ENCODE measurements at regions not wholly inside any gene's neighbourhood (a gene's known extent, or its start where the extent isn't known, plus 50 kb on each side); places are given as distances from the start of the nearest gene placed in this dataset.

DNA sequence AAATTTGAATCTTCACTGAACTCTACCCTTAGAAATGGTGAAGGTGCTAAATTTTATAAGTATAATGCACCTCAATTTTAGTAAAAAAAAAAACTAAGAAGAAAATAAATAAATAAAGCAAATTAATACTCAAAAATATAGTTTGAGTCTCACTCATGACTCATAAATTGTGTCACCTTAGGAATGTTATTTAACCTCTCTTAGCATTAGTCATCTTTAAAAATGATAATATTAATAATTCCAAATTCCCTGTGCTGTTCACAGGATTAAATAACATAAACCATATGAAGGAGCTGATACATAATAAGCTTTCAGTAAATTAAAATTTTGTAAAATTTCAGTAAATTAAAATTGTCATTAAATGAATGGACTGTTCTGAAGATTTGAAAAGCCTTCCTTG lies 339.8 kb upstream of the RGMB start:
- H3K27ac Mint-ChIP-seq (ENCODE audit: low read depth, unreplicated experiment): no peak overlapping the region
- no peaks in the 10 kb centered on the region for H3K9me3 Mint-ChIP-seq (ENCODE audit: unreplicated experiment)
- ChIA-PET CTCF (no interaction called here), POLR2A (interaction anchor here (0.7 kb wide), 1 partner anchor 1412 kb away, joined by 3 read pairs; no protein-coding TSS in a partner anchor)
- TF ChIP-seq, protein P1, sequence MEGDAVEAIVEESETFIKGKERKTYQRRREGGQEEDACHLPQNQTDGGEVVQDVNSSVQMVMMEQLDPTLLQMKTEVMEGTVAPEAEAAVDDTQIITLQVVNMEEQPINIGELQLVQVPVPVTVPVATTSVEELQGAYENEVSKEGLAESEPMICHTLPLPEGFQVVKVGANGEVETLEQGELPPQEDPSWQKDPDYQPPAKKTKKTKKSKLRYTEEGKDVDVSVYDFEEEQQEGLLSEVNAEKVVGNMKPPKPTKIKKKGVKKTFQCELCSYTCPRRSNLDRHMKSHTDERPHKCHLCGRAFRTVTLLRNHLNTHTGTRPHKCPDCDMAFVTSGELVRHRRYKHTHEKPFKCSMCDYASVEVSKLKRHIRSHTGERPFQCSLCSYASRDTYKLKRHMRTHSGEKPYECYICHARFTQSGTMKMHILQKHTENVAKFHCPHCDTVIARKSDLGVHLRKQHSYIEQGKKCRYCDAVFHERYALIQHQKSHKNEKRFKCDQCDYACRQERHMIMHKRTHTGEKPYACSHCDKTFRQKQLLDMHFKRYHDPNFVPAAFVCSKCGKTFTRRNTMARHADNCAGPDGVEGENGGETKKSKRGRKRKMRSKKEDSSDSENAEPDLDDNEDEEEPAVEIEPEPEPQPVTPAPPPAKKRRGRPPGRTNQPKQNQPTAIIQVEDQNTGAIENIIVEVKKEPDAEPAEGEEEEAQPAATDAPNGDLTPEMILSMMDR (IDR thresholded peaks at IDR 0.05; ENCODE audit: unreplicated experiment): no peak
- no peaks in the 10 kb centered on the region for H3K36me3 Mint-ChIP-seq (ENCODE audit: insufficient read depth, unreplicated experiment)
- H3K4me1 Mint-ChIP-seq (ENCODE audit: insufficient read depth, unreplicated experiment): peaks cover 7% of the 10 kb centered on the region
- H3K27me3 Mint-ChIP-seq (ENCODE audit: insufficient read depth, unreplicated experiment): no peaks in the 10 kb centered on the region
- H3K4me3 Mint-ChIP-seq (ENCODE audit: unreplicated experiment): no peak overlapping the region
- no TSS peak for BruUV-seq (replicated peaks)
- no peak for DNase-seq (ENCODE audit: unreplicated experiment)
- intact Hi-C loops (cut with micrococcal nuclease): no loop called here

DNA sequence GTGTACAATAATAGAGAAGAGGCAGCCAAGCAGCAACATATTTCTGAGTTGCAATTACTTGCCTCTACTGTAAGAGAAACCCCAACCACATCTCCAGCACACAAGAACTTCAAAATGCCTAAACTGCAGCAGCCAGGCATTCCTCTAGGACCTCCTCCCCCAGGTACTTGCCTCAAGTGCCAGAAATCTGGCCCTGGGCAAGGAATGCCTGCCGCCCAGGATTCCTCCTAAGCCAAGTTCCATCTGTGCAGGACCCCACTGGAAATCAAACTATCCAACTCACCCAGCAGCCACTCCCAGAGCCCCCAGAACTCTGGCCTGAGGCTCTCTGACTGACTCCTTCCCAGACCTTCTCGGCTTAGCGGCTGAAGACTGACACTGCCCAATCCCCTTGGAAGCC lies 336.8 kb upstream of the RGMB start:
- intact Hi-C loops (cut with micrococcal nuclease): no loop called here
- no peak overlapping the region for H3K4me3 Mint-ChIP-seq (ENCODE audit: unreplicated experiment)
- no peaks in the 10 kb centered on the region for H3K4me1 Mint-ChIP-seq (ENCODE audit: insufficient read depth, unreplicated experiment)
- no TSS peak for BruUV-seq (replicated peaks)
- no peak for DNase-seq (ENCODE audit: unreplicated experiment)
- POLR2A ChIA-PET: no interaction called here
- H3K36me3 Mint-ChIP-seq (ENCODE audit: insufficient read depth, unreplicated experiment): no peaks in the 10 kb centered on the region
- no peaks in the 10 kb centered on the region for H3K27me3 Mint-ChIP-seq (ENCODE audit: insufficient read depth, unreplicated experiment)
- H3K9me3 Mint-ChIP-seq (ENCODE audit: unreplicated experiment): no peaks in the 10 kb centered on the region
- TF ChIP-seq, protein P1 (IDR thresholded peaks at IDR 0.05; ENCODE audit: unreplicated experiment): no peak
- H3K27ac Mint-ChIP-seq (ENCODE audit: low read depth, unreplicated experiment): no peak overlapping the region
- CTCF ChIA-PET: no interaction called here

DNA sequence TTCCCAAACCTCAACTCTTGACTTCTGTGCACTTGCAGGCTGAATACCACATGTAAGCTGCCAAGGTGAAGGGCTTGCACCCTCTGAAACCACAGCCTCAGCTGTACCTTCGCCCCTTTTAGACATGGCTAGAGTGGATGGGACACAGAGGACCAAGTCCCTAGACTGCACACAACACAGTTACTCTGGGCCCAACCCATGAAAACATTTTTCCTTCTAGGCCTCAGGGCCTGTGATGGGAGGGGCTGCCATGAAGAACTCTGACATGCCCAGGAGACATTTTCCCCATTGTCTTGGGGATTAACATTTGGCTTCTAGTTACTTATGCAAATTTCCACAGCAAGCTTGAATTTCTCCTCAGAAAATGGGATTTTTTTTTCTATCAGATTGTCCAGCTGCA lies 331.0 kb upstream of the RGMB start:
- H3K27me3 Mint-ChIP-seq (ENCODE audit: insufficient read depth, unreplicated experiment): no peaks in the 10 kb centered on the region
- CTCF ChIA-PET: interaction anchor here (0.6 to 1.5 kb wide), 2 partner anchors 13 to 293 kb away, joined by 4 to 5 read pairs; no protein-coding TSS in a partner anchor
- no TSS peak for BruUV-seq (replicated peaks)
- intact Hi-C loops (cut with micrococcal nuclease): no loop called here
- peaks cover 9% of the 10 kb centered on the region for H3K9me3 Mint-ChIP-seq (ENCODE audit: unreplicated experiment)
- no peaks in the 10 kb centered on the region for H3K36me3 Mint-ChIP-seq (ENCODE audit: insufficient read depth, unreplicated experiment)
- no peak overlapping the region for H3K27ac Mint-ChIP-seq (ENCODE audit: low read depth, unreplicated experiment)
- TF ChIP-seq, protein P1 (IDR thresholded peaks at IDR 0.05; ENCODE audit: unreplicated experiment): no peak
- no peak overlapping the region for H3K4me3 Mint-ChIP-seq (ENCODE audit: unreplicated experiment)
- H3K4me1 Mint-ChIP-seq (ENCODE audit: insufficient read depth, unreplicated experiment): no peaks in the 10 kb centered on the region
- POLR2A ChIA-PET: no interaction called here
- no peak for DNase-seq (ENCODE audit: unreplicated experiment)

DNA sequence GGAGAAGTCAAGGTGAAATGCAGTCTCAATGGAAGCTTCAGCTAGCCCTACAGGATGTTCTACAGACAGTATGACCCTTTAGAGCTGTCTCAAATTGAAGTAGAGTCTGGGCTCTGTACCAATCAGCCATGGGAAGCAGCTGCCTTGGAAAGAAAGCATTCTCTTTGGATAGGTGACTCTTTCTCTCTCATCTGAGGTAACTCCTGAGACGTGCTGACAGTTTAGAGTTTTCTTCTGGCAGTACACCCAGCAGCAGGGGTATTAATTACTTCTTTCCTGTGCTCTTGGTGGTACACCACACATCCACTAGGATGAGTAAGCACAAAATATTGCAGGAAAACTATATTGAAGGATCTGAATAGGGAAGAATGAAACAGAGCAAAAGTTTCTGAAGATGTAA lies 329.6 kb upstream of the RGMB start:
- CTCF ChIA-PET: interaction anchor here (1.5 kb wide), 1 partner anchor 11 kb away, joined by 4 read pairs; no protein-coding TSS in a partner anchor
- H3K4me3 Mint-ChIP-seq (ENCODE audit: unreplicated experiment): no peak overlapping the region
- H3K4me1 Mint-ChIP-seq (ENCODE audit: insufficient read depth, unreplicated experiment): no peaks in the 10 kb centered on the region
- BruUV-seq (replicated peaks): no TSS peak
- no peaks in the 10 kb centered on the region for H3K36me3 Mint-ChIP-seq (ENCODE audit: insufficient read depth, unreplicated experiment)
- H3K27me3 Mint-ChIP-seq (ENCODE audit: insufficient read depth, unreplicated experiment): no peaks in the 10 kb centered on the region
- H3K27ac Mint-ChIP-seq (ENCODE audit: low read depth, unreplicated experiment): no peak overlapping the region
- intact Hi-C loops (cut with micrococcal nuclease): no loop called here
- POLR2A ChIA-PET: no interaction called here
- H3K9me3 Mint-ChIP-seq (ENCODE audit: unreplicated experiment): peaks cover 9% of the 10 kb centered on the region
- no peak for DNase-seq (ENCODE audit: unreplicated experiment)
- TF ChIP-seq, protein P1 (IDR thresholded peaks at IDR 0.05; ENCODE audit: unreplicated experiment): no peak
